NT2/D1 (cell line): ENCODE measurements at regions not wholly inside any gene's neighbourhood (a gene's known extent, or its start where the extent isn't known, plus 50 kb on each side); places are given as distances from the start of the nearest gene placed in this dataset.

Source experiments
- DNase-seq: peaks from one replicate; pipeline ENCODE4 v3.0.0-alpha.2; 2011; ENCODE audit warnings: low read depth, low spot score
- H3K27me3 ChIP-seq: 2 replicates; pipeline ENCODE4 v1.6.0; 2011; ENCODE audit warnings: mild to moderate bottlenecking; ENCODE audit not compliant: insufficient read length, insufficient read depth
- H3K36me3 ChIP-seq: 2 replicates; pipeline ENCODE4 v1.6.1; 2011; ENCODE audit warnings: mild to moderate bottlenecking, low read length, mixed read lengths; ENCODE audit not compliant: insufficient read depth, insufficient read length
- H3K4me1 ChIP-seq: 2 replicates; pipeline ENCODE4 v1.5.1; 2011; ENCODE audit not compliant: insufficient read depth, insufficient read length
- H3K4me3 ChIP-seq: 2 replicates; pipeline ENCODE4 v1.5.1; 2011; ENCODE audit warnings: low read depth; ENCODE audit not compliant: insufficient read length
- H3K9ac ChIP-seq: 2 replicates; pipeline ENCODE4 v1.6.0; 2011; ENCODE audit warnings: low read depth; ENCODE audit not compliant: insufficient read length
- H3K9me3 ChIP-seq: 2 replicates; pipeline ENCODE4 v1.5.1; 2011; ENCODE audit warnings: mild to moderate bottlenecking, low read length; ENCODE audit not compliant: insufficient read depth
- SUZ12 ChIP-seq: IDR thresholded peaks from 2 replicates; pipeline ENCODE4 v1.6.1; 2011; ENCODE audit not compliant: insufficient read length, insufficient read depth; ENCODE audit errors: extremely low read depth
- YY1 ChIP-seq: IDR thresholded peaks from 2 replicates; pipeline ENCODE4 v1.6.1; 2011; ENCODE audit not compliant: insufficient read length, insufficient read depth
- ZNF274 ChIP-seq: IDR thresholded peaks from 2 replicates; pipeline ENCODE4 v1.6.1; 2011; ENCODE audit warnings: mild to moderate bottlenecking, low read depth, low read length

GRCh38 chr7:46738165-46738564, 817.1 kb upstream of the IGFBP3 start:
- H3K9me3 ChIP-seq: no peaks in the 10 kb centered on the region
- TF ChIP-seq ZNF274 (no peak), YY1 (no peak), SUZ12 (no peak)
- no peaks in the 10 kb centered on the region for H3K27me3 ChIP-seq
- H3K4me3 ChIP-seq: no peak overlapping the region
- H3K9ac ChIP-seq: no peak overlapping the region
- H3K4me1 ChIP-seq: no peaks in the 10 kb centered on the region
- no peaks in the 10 kb centered on the region for H3K36me3 ChIP-seq
- no peak for DNase-seq

- no peak for TF ChIP-seq YY1
- no peak for TF ChIP-seq SUZ12
- TF ChIP-seq ZNF274: no peak
- H3K4me3 ChIP-seq: no peak overlapping the region
- H3K36me3 ChIP-seq: no peaks in the 10 kb centered on the region
- H3K9me3 ChIP-seq: no peaks in the 10 kb centered on the region
- no peaks in the 10 kb centered on the region for H3K27me3 ChIP-seq
- H3K4me1 ChIP-seq: no peaks in the 10 kb centered on the region
- H3K9ac ChIP-seq: no peak overlapping the region
- DNase-seq: no peak
Observed at GRCh38 chr7:46725838-46726237, 804.8 kb upstream of the IGFBP3 start.

DNA sequence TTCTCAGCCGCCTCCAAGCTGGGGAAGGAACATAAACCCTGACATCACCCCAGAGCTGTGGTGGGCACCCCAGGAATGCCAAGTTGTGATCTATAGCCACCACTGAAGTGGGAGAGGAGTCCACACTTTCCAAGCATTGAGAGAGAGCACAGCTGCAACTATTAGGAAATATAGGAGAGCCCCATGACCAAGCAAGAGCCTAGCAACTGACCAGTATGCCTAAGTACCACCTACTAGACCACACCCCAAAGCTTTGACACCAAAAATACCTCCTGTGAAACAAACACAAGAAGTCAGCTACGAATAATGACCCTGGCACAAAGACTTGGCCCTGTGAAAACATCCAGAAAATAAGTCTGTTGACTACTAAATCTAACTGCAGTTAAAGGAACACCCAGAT, 804.1 kb upstream of the IGFBP3 start:
- Histone ChIP-seq H3K36me3 (no peaks in the 10 kb centered on the region), H3K9me3 (no peaks in the 10 kb centered on the region), H3K4me3 (no peak overlapping the region), H3K9ac (no peak overlapping the region), H3K4me1 (no peaks in the 10 kb centered on the region), H3K27me3 (no peaks in the 10 kb centered on the region)
- DNase-seq: no peak
- no peak for TF ChIP-seq YY1
- TF ChIP-seq SUZ12: no peak
- no peak for TF ChIP-seq ZNF274

DNA sequence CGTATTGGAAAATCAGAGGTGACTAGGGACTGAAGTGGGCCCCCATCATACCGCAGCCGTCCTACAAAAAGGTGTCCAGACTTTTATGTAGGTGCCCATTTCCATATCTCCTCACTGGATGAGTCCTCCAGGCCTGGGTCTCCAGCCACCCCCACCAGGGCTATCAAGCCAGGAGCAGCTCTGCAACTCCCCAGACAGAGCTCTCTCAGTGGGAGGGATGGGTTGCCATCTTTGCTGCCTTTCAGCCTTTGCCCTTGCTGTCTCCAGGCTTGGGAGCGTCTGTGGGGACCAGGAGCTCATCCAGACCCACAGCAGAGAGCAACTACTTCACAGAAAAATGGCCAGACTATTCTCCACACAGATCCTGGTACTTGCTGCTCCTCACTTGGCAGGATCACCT, 802.7 kb upstream of the IGFBP3 start:
- no peak overlapping the region for H3K9ac ChIP-seq
- no peaks in the 10 kb centered on the region for H3K36me3 ChIP-seq
- H3K4me3 ChIP-seq: no peak overlapping the region
- H3K4me1 ChIP-seq: no peaks in the 10 kb centered on the region
- no peaks in the 10 kb centered on the region for H3K9me3 ChIP-seq
- no peaks in the 10 kb centered on the region for H3K27me3 ChIP-seq
- DNase-seq: no peak
- TF ChIP-seq SUZ12 (no peak), YY1 (no peak), ZNF274 (no peak)

DNA sequence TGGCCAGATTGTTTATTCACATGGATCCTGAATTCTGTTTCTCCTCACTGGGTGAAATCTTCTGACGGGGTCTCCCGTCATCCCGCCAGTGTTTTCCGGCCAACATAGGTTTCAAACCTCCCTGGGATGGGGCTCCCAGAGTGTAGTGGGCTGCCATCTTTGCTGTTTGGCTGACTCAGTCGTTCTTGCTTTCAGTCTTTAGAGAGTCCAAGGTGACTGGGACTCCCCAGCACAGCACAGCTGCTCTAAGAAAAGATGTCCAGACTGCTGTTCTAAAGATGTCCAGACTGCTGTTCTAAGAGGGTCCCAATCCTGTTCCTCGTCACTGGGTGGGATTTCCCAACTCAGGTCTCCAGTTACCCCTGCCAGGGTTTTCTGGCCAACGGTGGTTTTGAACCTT, 801.9 kb upstream of the IGFBP3 start:
- H3K9ac ChIP-seq: no peak overlapping the region
- no peak for DNase-seq
- TF ChIP-seq ZNF274: no peak
- TF ChIP-seq YY1: no peak
- no peak for TF ChIP-seq SUZ12
- H3K4me1 ChIP-seq: no peaks in the 10 kb centered on the region
- no peaks in the 10 kb centered on the region for H3K27me3 ChIP-seq
- H3K9me3 ChIP-seq: no peaks in the 10 kb centered on the region
- no peak overlapping the region for H3K4me3 ChIP-seq
- no peaks in the 10 kb centered on the region for H3K36me3 ChIP-seq

- Histone ChIP-seq H3K4me1 (no peaks in the 10 kb centered on the region), H3K4me3 (no peak overlapping the region), H3K36me3 (no peaks in the 10 kb centered on the region), H3K9ac (no peak overlapping the region), H3K27me3 (no peaks in the 10 kb centered on the region), H3K9me3 (no peaks in the 10 kb centered on the region)
- no peak for DNase-seq
- no peak for TF ChIP-seq ZNF274
- no peak for TF ChIP-seq YY1
- TF ChIP-seq SUZ12: no peak
Observed at GRCh38 chr7:46720761-46721160, 799.7 kb upstream of the IGFBP3 start.

DNA sequence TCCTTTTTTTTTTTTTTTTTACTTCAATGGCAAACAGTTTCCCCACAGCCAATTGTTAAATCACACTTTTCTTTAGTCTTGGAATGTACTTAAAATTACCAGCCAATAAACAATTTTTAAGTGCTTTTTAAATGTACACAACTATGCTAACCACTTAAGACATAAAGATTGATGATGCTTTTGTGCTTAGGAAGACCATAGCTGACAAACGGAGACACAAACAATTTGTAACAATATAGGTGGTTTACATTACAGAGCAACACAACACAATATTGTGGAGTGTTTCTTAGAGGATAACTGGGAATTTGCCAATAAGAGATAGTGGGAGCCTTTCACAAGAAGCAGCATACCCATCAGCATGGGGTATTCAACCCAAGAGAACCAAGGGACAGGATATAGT, 798.5 kb upstream of the IGFBP3 start:
- H3K4me3 ChIP-seq: no peak overlapping the region

GRCh38 chr7:46716926-46717325, 795.9 kb upstream of the IGFBP3 start:
- TF ChIP-seq SUZ12 (no peak), ZNF274 (no peak), YY1 (no peak)
- Histone ChIP-seq H3K36me3 (no peaks in the 10 kb centered on the region), H3K9ac (no peak overlapping the region), H3K27me3 (no peaks in the 10 kb centered on the region), H3K9me3 (no peaks in the 10 kb centered on the region), H3K4me3 (no peak overlapping the region), H3K4me1 (no peaks in the 10 kb centered on the region)
- no peak for DNase-seq

More for the DNA sequence above, 798.5 kb upstream of the IGFBP3 start:
- no peaks in the 10 kb centered on the region for H3K36me3 ChIP-seq
- no peaks in the 10 kb centered on the region for H3K4me1 ChIP-seq
- H3K9ac ChIP-seq: no peak overlapping the region
- no peaks in the 10 kb centered on the region for H3K27me3 ChIP-seq
- no peaks in the 10 kb centered on the region for H3K9me3 ChIP-seq
- TF ChIP-seq YY1 (no peak), ZNF274 (no peak), SUZ12 (no peak)
- no peak for DNase-seq
